H1 (cell line): ENCODE measurements at regions not wholly inside any gene's neighbourhood (a gene's known extent, or its start where the extent isn't known, plus 50 kb on each side); places are given as distances from the start of the nearest gene placed in this dataset.

Source experiments
- CTCF ChIA-PET: fragments of 300-600 bp; sonication (Branson Sonifier 250); formaldehyde crosslinking; loops from one replicate; lab custom pipeline; 2021; ENCODE audit not compliant: partially characterized antibody; lab: Charles Lee
- POLR2A ChIA-PET: fragments of 300-600 bp; sonication (Branson Sonifier 250); formaldehyde crosslinking; loops from one replicate; lab custom pipeline; 2021; ENCODE audit warnings: inconsistent platforms; ENCODE audit not compliant: partially characterized antibody; lab: Charles Lee
- DNase-seq, 2 experiments: peaks; one replicate each; pipeline versions ENCODE4 v3.0.0 to v3.0.0-alpha.2; 2010 to 2022; ENCODE audit warnings: low spot score in 2 of 2, low read depth in 1 of 2, mixed read lengths in 1 of 2
- FAIRE-seq: peaks from 2 replicates; lab custom pipeline; 2011; peaks lifted over from hg19 to GRCh38; lab: Jason Lieb, UNC
- H2AFZ ChIP-seq: 2 replicates; pipeline ENCODE4 v1.8.1; 2012; ENCODE audit warnings: low read length, inconsistent platforms
- H2AK5ac ChIP-seq: 2 replicates; pipeline ENCODE4 v1.6.1; 2013; ENCODE audit warnings: low read depth, low read length
- H2BK120ac ChIP-seq: replicated peaks from 2 replicates; pipeline ENCODE3; 2013; ENCODE audit warnings: low read depth, low read length, inconsistent platforms
- H2BK12ac ChIP-seq: 2 replicates; pipeline ENCODE4 v1.6.1; 2013; ENCODE audit warnings: low read depth, low read length
- H2BK15ac ChIP-seq: 2 replicates; pipeline ENCODE4 v1.6.1; 2013; ENCODE audit warnings: low read length
- H2BK20ac ChIP-seq: 2 replicates; pipeline ENCODE4 v1.6.1; 2013; ENCODE audit warnings: low read length
- H2BK5ac ChIP-seq: 2 replicates; pipeline ENCODE4 v1.6.1; 2013; ENCODE audit warnings: low read depth, low read length
- H3K14ac ChIP-seq: 2 replicates; pipeline ENCODE4 v1.6.1; 2013; ENCODE audit warnings: inconsistent platforms; ENCODE audit not compliant: insufficient read length
- H3K18ac ChIP-seq: 2 replicates; pipeline ENCODE4 v1.6.1; 2013; ENCODE audit warnings: low read length; ENCODE audit errors: extremely low read depth
- H3K23ac ChIP-seq: 2 replicates; pipeline ENCODE4 v1.6.1; 2013; ENCODE audit warnings: inconsistent platforms; ENCODE audit not compliant: insufficient read length
- H3K23me2 ChIP-seq: 2 replicates; pipeline ENCODE4 v1.6.1; 2013; ENCODE audit warnings: low read depth, low read length
- H3K27ac ChIP-seq: 2 replicates; pipeline ENCODE4 v1.6.1; 2011; ENCODE audit warnings: low read depth, low read length, inconsistent platforms
- H3K27me3 ChIP-seq, 4 experiments: replicated peaks in 1 of 4; 1 replicate in 1 of 4; 2 replicates in 3 of 4; pipeline versions ENCODE4 v1.6.1 to v1.8.1; 2011 to 2013; ENCODE audit warnings: low read length in 3 of 4, mild to moderate bottlenecking in 3 of 4, inconsistent platforms in 2 of 4, mixed read lengths in 2 of 4, moderate library complexity in 1 of 4; ENCODE audit not compliant: control insufficient read depth in 3 of 4, insufficient read depth in 3 of 4; ENCODE audit errors: extremely low read depth in 1 of 4
- H3K36me3 ChIP-seq, 4 experiments: 2 replicates each; pipeline versions ENCODE4 v1.6.1 to v1.8.1; 2011 to 2013; ENCODE audit warnings: mild to moderate bottlenecking in 4 of 4, low read length in 3 of 4, moderate library complexity in 2 of 4, control low read depth in 1 of 4, inconsistent platforms in 1 of 4; ENCODE audit not compliant: insufficient read depth in 4 of 4, control insufficient read depth in 2 of 4
- H3K4ac ChIP-seq: replicated peaks from 2 replicates; pipeline ENCODE3; 2013; ENCODE audit warnings: low read length, low read depth, mixed read lengths, inconsistent platforms; ENCODE audit not compliant: insufficient read length
- H3K4me1 ChIP-seq, 4 experiments: replicated peaks in 1 of 4; 1 replicate in 1 of 4; 2 replicates in 3 of 4; pipeline versions ENCODE4 v1.6.1 to v1.8.1; 2011 to 2013; ENCODE audit warnings: low read length in 3 of 4, inconsistent platforms in 2 of 4, mixed read lengths in 1 of 4; ENCODE audit not compliant: insufficient read depth in 4 of 4, control insufficient read depth in 3 of 4
- H3K4me2 ChIP-seq, 2 experiments: 2 replicates each; pipeline versions ENCODE4 v1.6.1 to v1.8.1; 2011 to 2013; ENCODE audit warnings: low read depth in 2 of 2, low read length in 2 of 2, control low read depth in 1 of 2, inconsistent platforms in 1 of 2, mild to moderate bottlenecking in 1 of 2; ENCODE audit not compliant: insufficient read depth in 1 of 2
- H3K4me3 ChIP-seq, 4 experiments: fragments of 200-600, 300-600 bp in 1 of 4; sonication (generic), shearing (Covaris generic), sonication (Bioruptor Twin) in 1 of 4; 2 replicates each; pipeline versions ENCODE4 v1.5.1 to v1.8.1; 2011 to 2016; ENCODE audit warnings: low read length in 4 of 4, low read depth in 3 of 4, control low read depth in 2 of 4, inconsistent platforms in 2 of 4, mild to moderate bottlenecking in 2 of 4, mixed read lengths in 1 of 4, moderate library complexity in 1 of 4; ENCODE audit not compliant: insufficient read depth in 2 of 4; ENCODE audit errors: extremely low read depth in 1 of 4
- H3K56ac ChIP-seq: replicated peaks from 2 replicates; pipeline ENCODE3; 2013; ENCODE audit warnings: low read depth, mild to moderate bottlenecking, mixed read lengths, low read length, inconsistent platforms; ENCODE audit not compliant: insufficient read length
- H3K79me1 ChIP-seq: 2 replicates; pipeline ENCODE4 v1.6.1; 2013; ENCODE audit warnings: low read depth, low read length, control low read depth
- H3K79me2 ChIP-seq, 2 experiments: 2 replicates each; pipeline versions ENCODE4 v1.6.1 to v1.8.1; 2012 to 2013; ENCODE audit warnings: low read length in 2 of 2, mild to moderate bottlenecking in 2 of 2, inconsistent platforms in 1 of 2; ENCODE audit not compliant: insufficient read depth in 2 of 2, control insufficient read depth in 1 of 2
- H3K9ac ChIP-seq, 4 experiments: replicated peaks in 1 of 4; 1 replicate in 1 of 4; 2 replicates in 3 of 4; pipeline versions ENCODE4 v1.6.1 to v1.8.1; 2011 to 2013; ENCODE audit warnings: low read depth in 3 of 4, low read length in 3 of 4, control low read depth in 2 of 4, mild to moderate bottlenecking in 2 of 4, moderate library complexity in 2 of 4, inconsistent platforms in 1 of 4; ENCODE audit errors: extremely low read depth in 1 of 4
- H3K9me3 ChIP-seq, 2 experiments: 2 replicates each; pipeline versions ENCODE4 v1.6.1 to v1.8.1; 2012 to 2013; ENCODE audit warnings: mild to moderate bottlenecking in 2 of 2, moderate library complexity in 2 of 2, control low read depth in 1 of 2, inconsistent platforms in 1 of 2, low read depth in 1 of 2, low read length in 1 of 2, mixed read lengths in 1 of 2; ENCODE audit not compliant: insufficient read depth in 2 of 2
- H4K20me1 ChIP-seq, 2 experiments: replicated peaks in 1 of 2; 2 replicates each; pipeline versions ENCODE3 to v1.8.1; 2011 to 2013; ENCODE audit warnings: inconsistent platforms in 2 of 2, low read length in 2 of 2, mild to moderate bottlenecking in 1 of 2; ENCODE audit not compliant: insufficient read depth in 2 of 2, control insufficient read depth in 1 of 2
- H4K5ac ChIP-seq: 2 replicates; pipeline ENCODE4 v1.6.1; 2013; ENCODE audit warnings: low read length, low read depth, mixed read lengths, inconsistent platforms; ENCODE audit not compliant: insufficient read length
- H4K8ac ChIP-seq: 2 replicates; pipeline ENCODE4 v1.8.0; 2013; ENCODE audit warnings: mild to moderate bottlenecking, moderate library complexity, low read length, inconsistent platforms; ENCODE audit not compliant: insufficient read depth; ENCODE audit errors: extremely low read depth
- H4K91ac ChIP-seq: replicated peaks from 2 replicates; pipeline ENCODE3; 2013; ENCODE audit warnings: low read length, mixed read lengths, inconsistent platforms; ENCODE audit not compliant: insufficient read length
- CHD1 ChIP-seq: IDR thresholded peaks from 2 replicates; pipeline ENCODE4 v1.6.1; 2012; ENCODE audit warnings: low read depth, low read length, improper control_type of control experiment
- CREB1 ChIP-seq: IDR thresholded peaks from 2 replicates; pipeline ENCODE4 v1.6.1; 2012; ENCODE audit warnings: inconsistent platforms
- SIN3A ChIP-seq, 2 experiments: IDR thresholded peaks in 1 of 2; conservative IDR thresholded peaks in 1 of 2; 2 replicates each; pipeline ENCODE4 v1.6.1; 2011 to 2012; ENCODE audit warnings: low read length in 2 of 2, improper control_type of control experiment in 1 of 2, low read depth in 1 of 2, mild to moderate bottlenecking in 1 of 2
- TCF12 ChIP-seq: IDR thresholded peaks from 2 replicates; pipeline ENCODE4 v1.6.1; 2011; ENCODE audit warnings: low read depth, mild to moderate bottlenecking, low read length
- USF2 ChIP-seq: IDR thresholded peaks from 2 replicates; pipeline ENCODE4 v1.6.1; 2011; ENCODE audit warnings: low read length, improper control_type of control experiment
- WGBS, 2 experiments: shearing (Covaris generic) in 1 of 2; methylation state at CpG; one replicate each; pipeline versions ENCODE4 v1.1.6 to v1.1.7; 2013 to 2015; ENCODE audit warnings: low lambda C conversion rate in 2 of 2, mixed read lengths in 2 of 2, inconsistent platforms in 1 of 2, low coverage in 1 of 2, missing lambda C conversion rate in 1 of 2; ENCODE audit not compliant: insufficient replicate concordance in 2 of 2, insufficient coverage in 1 of 2, insufficient read length in 1 of 2; ENCODE audit errors: extremely low coverage in 1 of 2, missing lambda C conversion rate in 1 of 2; 5-methylcytosine and 5-hydroxymethylcytosine counted together

GRCh38 chr13:47809411-47809810, 191.7 kb downstream of the SUCLA2 start:
- no peak for DNase-seq
- no peak overlapping the region for H3K14ac ChIP-seq
- H3K36me3 ChIP-seq: no peaks in the 10 kb centered on the region
- no peak overlapping the region for H3K4me2 ChIP-seq
- no peaks in the 10 kb centered on the region for H3K9me3 ChIP-seq
- no peak overlapping the region for H3K56ac ChIP-seq
- H4K91ac ChIP-seq: no peak overlapping the region
- H2BK20ac ChIP-seq: no peak overlapping the region
- peaks cover 0 to 8% (median 5%) of the 10 kb centered on the region in 4 experiments; a peak in 3 of 7 replicates for H3K4me1 ChIP-seq
- H3K23me2 ChIP-seq: no peaks in the 10 kb centered on the region
- H4K8ac ChIP-seq: no peak overlapping the region
- H4K5ac ChIP-seq: no peak overlapping the region
- H3K79me1 ChIP-seq: no peaks in the 10 kb centered on the region
- no peak overlapping the region for H3K4me3 ChIP-seq
- H2AFZ ChIP-seq: peak overlapping the region; percentile 48; the same call in 1 of the 2 replicates
- CTCF ChIA-PET: interaction anchor here (0.7 to 1.6 kb wide), 4 partner anchors 11 to 49 kb away, joined by 3 to 6 read pairs (median 5); no protein-coding TSS in a partner anchor
- no peaks in the 10 kb centered on the region for H3K79me2 ChIP-seq
- no peak overlapping the region for H3K23ac ChIP-seq
- H3K18ac ChIP-seq: no peak overlapping the region
- H2BK5ac ChIP-seq: no peak overlapping the region
- H3K27me3 ChIP-seq: no peaks in the 10 kb centered on the region
- H2BK12ac ChIP-seq: no peak overlapping the region; the same call in 1 of the 2 replicates
- WGBS, 2 experiments: 100% methylated on average over 1 of the region's 1 CpG; no CpG with 5 or more reads in 1 of the 2 experiments
- POLR2A ChIA-PET: interaction anchor here (0.7 to 1.7 kb wide), 2 partner anchors 126 to 229 kb away, joined by 3 to 8 read pairs; partner anchors contain the start of gene NUDT15
- H4K20me1 ChIP-seq: no peaks in the 10 kb centered on the region
- H3K4ac ChIP-seq: no peak overlapping the region
- H3K9ac ChIP-seq: no peak overlapping the region
- no peak overlapping the region for H2BK120ac ChIP-seq
- no peak overlapping the region for H3K27ac ChIP-seq
- no peak overlapping the region for H2AK5ac ChIP-seq
- TF ChIP-seq CHD1 (no peak), TCF12 (no peak), SIN3A (conservative IDR thresholded peaks at IDR 0.05 in 1 of 2, IDR thresholded peaks at IDR 0.05 in 1 of 2; ENCODE audit: low read depth in 1 of 2, low read length in 2 of 2) (no peak), CREB1 (no peak), USF2 (no peak)
- no peak overlapping the region for H2BK15ac ChIP-seq
- FAIRE-seq: no peak
